GM12875 (cell line): ENCODE measurements at regions not wholly inside any gene's neighbourhood (a gene's known extent, or its start where the extent isn't known, plus 50 kb on each side); places are given as distances from the start of the nearest gene placed in this dataset.

ENCODE experiments used
- H3K4me3 ChIP-seq: one replicate; pipeline ENCODE4 v1.5.1; 2011; ENCODE audit warnings: low read depth, low read length, control low read depth
- CTCF ChIP-seq: IDR thresholded peaks from 2 replicates; pipeline ENCODE4 v1.5.1; 2011; ENCODE audit warnings: low read depth, mild to moderate bottlenecking, control low read depth, inconsistent platforms, low read length, moderate library complexity, borderline replicate concordance; ENCODE audit not compliant: insufficient read depth

- H3K4me3 ChIP-seq = no peak overlapping the region
- TF ChIP-seq CTCF = no peak
These were observed 324.1 kb downstream of the SQOR start for GRCh38 chr15:45958924-45959323.

GRCh38 chr15:45962733-45963132, 327.9 kb downstream of the SQOR start:
- no peak for TF ChIP-seq CTCF
- H3K4me3 ChIP-seq = no peak overlapping the region

GRCh38 chr15:45970542-45970941, 335.7 kb downstream of the SQOR start:
- H3K4me3 ChIP-seq = no peak overlapping the region
- TF ChIP-seq CTCF = no peak

- TF ChIP-seq CTCF = no peak
- H3K4me3 ChIP-seq = no peak overlapping the region
These were observed 345.5 kb downstream of the SQOR start for GRCh38 chr15:45980366-45980765.

GRCh38 chr15:45981625-45982024, 346.8 kb downstream of the SQOR start:
- TF ChIP-seq CTCF = no peak

GRCh38 chr15:45991863-45992262, 357.0 kb downstream of the SQOR start:
- TF ChIP-seq CTCF = no peak
- no peak overlapping the region for H3K4me3 ChIP-seq

More at GRCh38 chr15:45981625-45982024, 346.8 kb downstream of the SQOR start:
- H3K4me3 ChIP-seq = no peak overlapping the region

- TF ChIP-seq CTCF = no peak
- no peak overlapping the region for H3K4me3 ChIP-seq
These were observed 358.2 kb downstream of the SQOR start for GRCh38 chr15:45993072-45993471.
